NCI-H82 treated with DMSO at 0.1 percent for 48 hours (cell line): ENCODE measurements at regions not wholly inside any gene's neighbourhood (a gene's known extent, or its start where the extent isn't known, plus 50 kb on each side); places are given as distances from the start of the nearest gene placed in this dataset.
A peak's percentile ranks its signal among the peaks of the same experiment; 100 is the strongest.

Experiments used
- DNase-seq: peaks from one replicate; lab custom pipeline; 2025; ENCODE audit not compliant: unreplicated experiment; lab: John Stamatoyannopoulos, UW

DNA sequence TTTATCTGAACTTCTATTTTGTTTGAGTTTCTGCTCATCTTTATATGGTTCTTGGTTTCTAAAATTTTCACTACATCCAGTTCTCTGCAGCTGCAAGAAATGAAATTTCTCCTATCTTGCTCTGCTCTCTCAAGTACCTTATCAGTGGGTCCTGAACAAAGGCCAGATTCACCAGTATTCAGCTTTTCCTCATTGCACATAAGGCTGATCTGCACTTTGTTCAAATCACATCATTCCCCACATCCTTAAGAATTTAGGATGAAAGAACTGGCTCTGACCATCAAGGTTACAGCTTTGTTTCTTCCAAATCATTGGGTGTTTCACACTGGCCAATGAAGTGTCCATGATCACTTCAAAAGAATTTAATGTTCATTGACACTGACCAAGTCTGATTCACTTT is 211.4 kb downstream of the GRIN2B start:
- DNase-seq, result no peak

DNA sequence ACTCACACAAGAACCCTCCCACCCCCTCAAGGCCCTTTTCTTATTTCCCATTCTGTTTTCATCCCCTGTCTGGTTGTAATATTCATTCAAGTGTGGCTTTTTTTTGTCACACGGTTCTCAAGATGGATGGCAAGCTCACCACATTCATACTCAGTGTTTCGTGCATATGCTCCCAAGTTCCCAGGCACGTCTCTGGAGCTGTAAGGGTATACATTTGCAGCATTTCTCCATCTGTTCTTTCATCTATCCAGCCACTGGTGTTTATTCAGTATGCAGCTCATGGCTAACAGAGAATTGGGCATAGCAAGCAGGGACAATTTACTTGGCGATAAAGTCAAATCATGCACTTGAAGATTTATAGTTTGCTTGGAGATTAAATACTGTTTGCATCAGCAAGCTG is 212.1 kb downstream of the GRIN2B start:
- no peak for DNase-seq

DNA sequence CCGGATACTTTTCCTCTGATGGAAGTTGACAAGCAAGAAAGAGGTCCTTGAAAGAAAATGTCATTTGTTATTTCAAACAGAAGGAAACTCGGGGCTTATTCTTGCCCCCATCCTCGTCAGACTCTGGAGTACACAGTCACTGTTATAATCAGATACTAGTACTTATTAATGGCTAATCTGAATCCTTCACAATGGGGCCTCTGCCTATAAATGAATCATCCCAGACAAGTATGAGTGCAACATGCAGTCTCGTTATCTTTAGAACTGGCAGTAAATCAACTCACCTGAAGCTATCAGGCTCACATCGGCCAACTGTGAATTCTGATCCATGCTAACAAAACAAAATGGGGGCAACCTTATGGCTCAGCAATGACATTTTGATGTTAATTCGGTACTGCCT is 216.7 kb downstream of the GRIN2B start:
- no peak for DNase-seq

DNA sequence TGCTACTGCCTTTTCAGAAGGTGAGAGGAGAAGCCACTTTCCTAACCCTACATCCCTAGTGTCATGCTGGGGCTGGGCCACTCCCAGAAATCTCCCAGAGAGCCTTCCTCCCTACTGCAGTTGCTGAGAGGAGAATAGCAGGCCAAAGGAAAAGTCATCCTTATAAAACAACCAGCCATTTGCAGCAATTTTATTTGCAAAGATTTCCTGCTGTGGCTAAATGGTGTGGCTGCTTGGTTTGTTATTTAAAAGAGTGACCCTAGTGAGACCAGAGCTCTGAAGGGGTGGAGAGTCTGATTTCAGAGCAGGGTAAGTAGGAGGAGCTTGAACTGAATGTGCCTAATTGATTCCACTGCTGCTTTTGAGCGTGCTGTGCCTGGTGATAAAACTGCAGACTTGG is 232.0 kb downstream of the GRIN2B start:
- DNase-seq, result no peak

- no peak for DNase-seq
Measured at GRCh38 chr12:13745111-13745860, 236.1 kb downstream of the GRIN2B start.

GRCh38 chr12:13744561-13744960 is 236.8 kb downstream of the GRIN2B start:
- DNase-seq, result no peak

- no peak for DNase-seq
Measured at GRCh38 chr12:13740149-13740545, 241.3 kb downstream of the GRIN2B start.

GRCh38 chr12:13735734-13736133 is 245.7 kb downstream of the GRIN2B start:
- DNase-seq, result peak; percentile 45

- DNase-seq, result no peak
Measured at GRCh38 chr12:13734584-13735152, 246.7 kb downstream of the GRIN2B start.

DNA sequence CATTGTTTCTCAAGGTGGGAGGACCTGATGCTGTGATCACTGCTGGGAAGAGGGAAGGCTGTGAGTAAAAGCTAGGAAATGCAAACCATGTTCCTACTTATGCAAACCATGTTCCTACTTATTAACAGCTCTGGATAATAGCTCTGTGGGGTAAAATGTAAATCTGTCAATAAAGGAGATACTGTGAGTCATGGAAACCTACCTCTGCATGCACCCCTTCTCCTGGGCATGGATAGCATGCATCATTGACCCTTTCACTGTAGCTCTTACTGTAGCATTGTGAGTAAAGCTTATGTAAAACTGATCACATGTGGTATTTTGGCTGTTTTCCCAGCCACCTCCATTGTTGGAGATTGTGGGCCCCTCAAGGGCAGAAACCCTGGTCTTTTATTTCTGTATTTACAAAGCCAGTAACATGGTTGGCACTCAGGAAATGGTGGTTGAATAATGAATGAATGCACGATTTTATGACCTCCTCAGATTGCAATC is 253.7 kb downstream of the GRIN2B start:
- DNase-seq, result no peak

GRCh38 chr12:13725049-13725448 is 256.4 kb downstream of the GRIN2B start:
- DNase-seq, result no peak

DNA sequence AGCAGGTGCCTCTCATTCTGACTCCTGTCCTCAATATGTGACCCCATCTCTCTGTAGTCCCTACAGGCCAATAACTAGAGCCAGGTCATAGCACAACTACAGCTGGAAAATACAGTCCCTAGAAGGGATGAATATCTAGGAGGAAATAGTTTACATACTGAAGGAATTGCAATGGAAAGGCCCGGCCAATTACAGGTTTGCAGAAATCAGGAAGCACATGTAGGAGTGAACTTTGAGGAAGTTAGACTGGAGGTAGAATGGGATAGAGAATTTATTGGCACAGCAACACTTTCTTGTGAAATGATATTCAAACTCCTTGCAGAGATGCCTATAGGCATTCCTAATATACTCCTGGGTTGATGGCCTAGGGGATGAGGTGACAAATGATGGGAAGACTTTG is 257.3 kb downstream of the GRIN2B start:
- no peak for DNase-seq

GRCh38 chr12:13719986-13720385 is 261.4 kb downstream of the GRIN2B start:
- peak; percentile 80 for DNase-seq

- DNase-seq, result no peak
Measured at GRCh38 chr12:13718271-13718670, 263.1 kb downstream of the GRIN2B start.

DNA sequence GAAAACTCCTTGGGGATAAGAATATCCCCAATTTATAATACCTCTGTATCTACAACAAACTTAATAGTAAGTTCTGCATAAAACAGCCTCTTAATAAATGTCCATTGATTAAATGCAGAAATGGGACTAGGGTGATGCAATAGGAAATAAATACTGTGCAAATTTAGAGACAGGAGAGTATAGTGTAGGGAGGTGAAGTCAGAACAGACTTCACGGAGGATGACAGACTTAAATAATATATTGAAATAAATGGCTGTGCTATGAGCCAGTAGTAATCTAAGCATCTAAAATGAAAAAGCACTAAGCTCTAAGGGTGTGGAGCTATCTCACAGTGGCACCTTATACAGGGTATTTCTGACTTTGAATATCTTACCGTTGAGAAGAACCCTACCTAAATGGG is 265.3 kb downstream of the GRIN2B start:
- no peak for DNase-seq

- no peak for DNase-seq
Measured at GRCh38 chr12:13713556-13714410, 267.6 kb downstream of the GRIN2B start.

- no peak for DNase-seq
Measured at GRCh38 chr12:13707829-13708228, 273.6 kb downstream of the GRIN2B start.

DNA sequence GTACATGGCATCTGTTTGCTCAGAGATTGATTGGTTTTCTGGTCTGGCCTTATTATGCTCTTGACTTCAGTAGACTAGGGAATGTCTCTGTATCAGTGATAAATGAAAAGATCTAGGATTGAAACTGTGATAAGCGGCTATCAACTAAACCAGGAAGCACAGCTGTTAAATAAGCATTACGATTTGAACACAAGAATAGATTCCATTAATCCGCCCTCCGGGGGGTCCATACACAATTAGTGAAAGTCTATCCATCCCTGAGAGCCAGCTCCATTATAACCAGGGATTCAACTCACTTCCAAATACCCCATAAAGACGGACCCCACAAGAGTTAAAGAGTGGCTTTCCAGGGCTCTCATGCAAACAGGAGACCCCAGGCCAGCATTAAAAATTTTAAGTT is 279.0 kb downstream of the GRIN2B start:
- DNase-seq, result no peak

- DNase-seq, result no peak
Measured at GRCh38 chr12:13701502-13701901, 279.9 kb downstream of the GRIN2B start.

DNA sequence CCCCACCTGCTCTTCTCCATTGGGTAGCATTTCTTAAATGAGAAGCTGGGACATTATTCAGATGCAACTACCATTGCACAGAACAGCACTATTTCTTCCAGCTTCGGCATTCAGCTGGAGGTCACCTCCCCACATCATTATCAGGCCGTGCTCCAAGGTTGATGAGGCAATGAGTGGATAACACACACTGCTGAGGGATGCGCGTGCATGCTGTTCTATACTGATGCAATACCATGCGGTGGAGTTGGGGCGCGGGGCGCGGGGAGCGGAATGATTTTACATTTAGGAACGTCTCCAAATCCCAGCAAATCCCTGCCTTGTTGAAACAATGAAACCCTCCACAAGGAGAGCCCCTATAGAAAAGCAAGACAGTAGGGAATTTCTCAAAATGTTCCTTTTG is 283.4 kb downstream of the GRIN2B start:
- DNase-seq, result no peak

- DNase-seq, result no peak
Measured at GRCh38 chr12:13695781-13696180, 285.6 kb downstream of the GRIN2B start.

GRCh38 chr12:13692332-13692731 is 289.1 kb downstream of the GRIN2B start:
- no peak for DNase-seq
